LNCaP clone FGC (cell line): ENCODE measurements at regions not wholly inside any gene's neighbourhood (a gene's known extent, or its start where the extent isn't known, plus 50 kb on each side); places are given as distances from the start of the nearest gene placed in this dataset.

ENCODE experiments used
- DNase-seq: peaks from one replicate; pipeline ENCODE4 v3.0.0-alpha.2; 2011; ENCODE audit warnings: low read depth
- H3K4me3 ChIP-seq: 2 replicates; pipeline ENCODE4 v1.5.1; 2011; ENCODE audit warnings: mild to moderate bottlenecking, low read depth, low read length, control low read depth
- TF ChIP-seq, protein P1 (sequence below): IDR thresholded peaks from 2 replicates; pipeline ENCODE4 v1.5.1; 2012; ENCODE audit warnings: mild to moderate bottlenecking; ENCODE audit not compliant: control insufficient read depth, insufficient read depth; ENCODE audit errors: extremely low read depth

- no peak overlapping the region for H3K4me3 ChIP-seq
- TF ChIP-seq, protein P1, sequence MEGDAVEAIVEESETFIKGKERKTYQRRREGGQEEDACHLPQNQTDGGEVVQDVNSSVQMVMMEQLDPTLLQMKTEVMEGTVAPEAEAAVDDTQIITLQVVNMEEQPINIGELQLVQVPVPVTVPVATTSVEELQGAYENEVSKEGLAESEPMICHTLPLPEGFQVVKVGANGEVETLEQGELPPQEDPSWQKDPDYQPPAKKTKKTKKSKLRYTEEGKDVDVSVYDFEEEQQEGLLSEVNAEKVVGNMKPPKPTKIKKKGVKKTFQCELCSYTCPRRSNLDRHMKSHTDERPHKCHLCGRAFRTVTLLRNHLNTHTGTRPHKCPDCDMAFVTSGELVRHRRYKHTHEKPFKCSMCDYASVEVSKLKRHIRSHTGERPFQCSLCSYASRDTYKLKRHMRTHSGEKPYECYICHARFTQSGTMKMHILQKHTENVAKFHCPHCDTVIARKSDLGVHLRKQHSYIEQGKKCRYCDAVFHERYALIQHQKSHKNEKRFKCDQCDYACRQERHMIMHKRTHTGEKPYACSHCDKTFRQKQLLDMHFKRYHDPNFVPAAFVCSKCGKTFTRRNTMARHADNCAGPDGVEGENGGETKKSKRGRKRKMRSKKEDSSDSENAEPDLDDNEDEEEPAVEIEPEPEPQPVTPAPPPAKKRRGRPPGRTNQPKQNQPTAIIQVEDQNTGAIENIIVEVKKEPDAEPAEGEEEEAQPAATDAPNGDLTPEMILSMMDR: no peak
- DNase-seq: no peak
These were observed 380.7 kb downstream of the RBM43 start for GRCh38 chr2:150880986-150881385.

GRCh38 chr2:150878356-150878755 is 383.3 kb downstream of the RBM43 start:
- no peak for DNase-seq
- TF ChIP-seq, protein P1: no peak
- no peak overlapping the region for H3K4me3 ChIP-seq

DNA sequence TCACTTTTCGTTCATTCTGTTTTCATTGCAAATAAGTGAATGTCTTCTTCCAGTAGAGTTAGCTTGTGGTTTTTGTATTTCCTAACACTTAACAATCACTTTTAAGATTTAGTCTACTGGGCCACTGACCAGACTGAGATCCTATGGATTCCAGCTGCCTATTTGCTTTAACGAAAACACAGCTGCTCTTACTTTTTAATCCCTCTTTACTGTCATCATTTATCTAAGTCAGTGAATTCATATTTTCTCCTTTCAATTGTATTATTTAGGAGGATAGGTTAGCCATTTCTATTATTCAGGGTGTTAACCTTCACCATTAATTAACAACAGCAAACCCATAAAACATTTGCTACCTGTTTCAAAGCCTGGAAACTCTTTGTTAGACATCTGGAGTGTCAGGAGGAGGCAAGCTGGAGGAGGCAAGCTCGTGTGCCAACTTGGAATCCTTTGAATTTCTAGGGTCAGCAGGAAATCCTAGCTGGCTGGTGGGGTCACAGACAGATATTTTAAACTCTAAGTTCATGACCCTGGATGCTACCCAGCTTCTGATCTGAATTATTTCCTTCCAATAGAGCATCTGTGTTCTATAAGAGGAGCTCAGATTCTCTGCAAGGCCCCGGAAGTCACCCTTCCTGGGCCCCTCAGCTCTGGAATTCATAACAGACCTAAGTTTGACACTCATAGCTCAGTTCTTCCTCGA is 385.3 kb downstream of the RBM43 start:
- H3K4me3 ChIP-seq: no peak overlapping the region
- no peak for DNase-seq
- TF ChIP-seq, protein P1: no peak

- DNase-seq: no peak
- TF ChIP-seq, protein P1: no peak
- H3K4me3 ChIP-seq: no peak overlapping the region
These were observed 385.9 kb upstream of the RND3 start for GRCh38 chr2:150873396-150873772.

DNA sequence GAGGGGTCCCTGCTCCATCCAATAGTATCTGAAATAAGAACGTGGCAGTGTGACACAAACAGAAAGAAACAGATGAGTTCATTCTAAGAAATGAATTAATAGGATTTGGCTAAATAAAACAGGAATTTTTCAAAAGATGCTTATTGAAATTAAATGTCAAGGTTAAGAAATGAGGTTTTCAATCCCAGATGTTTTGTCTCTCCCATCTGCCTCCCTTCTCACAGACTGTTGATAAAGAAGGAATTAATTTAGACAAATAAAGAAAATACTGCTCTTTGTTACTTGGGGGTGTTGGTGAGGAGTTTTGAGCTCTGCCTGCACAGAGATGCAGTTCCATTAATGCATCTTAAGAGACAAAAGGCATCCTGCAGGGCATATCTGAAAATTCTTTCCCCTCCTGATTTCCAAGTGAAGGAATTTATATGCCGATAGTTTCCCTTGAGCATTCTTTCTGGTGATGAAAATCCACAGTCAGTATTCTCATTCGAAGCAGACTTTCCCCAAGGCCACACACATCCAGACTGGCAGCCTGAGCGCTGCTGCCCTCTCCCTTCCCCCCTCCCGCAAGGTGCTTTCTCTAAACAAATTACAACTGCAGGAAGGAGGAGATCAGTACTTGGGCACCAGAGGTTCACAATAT is 385.4 kb upstream of the RND3 start:
- TF ChIP-seq, protein P1: no peak
- DNase-seq: no peak
- no peak overlapping the region for H3K4me3 ChIP-seq

GRCh38 chr2:150866431-150866830 is 379.0 kb upstream of the RND3 start:
- TF ChIP-seq, protein P1: no peak
- H3K4me3 ChIP-seq: no peak overlapping the region
- DNase-seq: no peak

DNA sequence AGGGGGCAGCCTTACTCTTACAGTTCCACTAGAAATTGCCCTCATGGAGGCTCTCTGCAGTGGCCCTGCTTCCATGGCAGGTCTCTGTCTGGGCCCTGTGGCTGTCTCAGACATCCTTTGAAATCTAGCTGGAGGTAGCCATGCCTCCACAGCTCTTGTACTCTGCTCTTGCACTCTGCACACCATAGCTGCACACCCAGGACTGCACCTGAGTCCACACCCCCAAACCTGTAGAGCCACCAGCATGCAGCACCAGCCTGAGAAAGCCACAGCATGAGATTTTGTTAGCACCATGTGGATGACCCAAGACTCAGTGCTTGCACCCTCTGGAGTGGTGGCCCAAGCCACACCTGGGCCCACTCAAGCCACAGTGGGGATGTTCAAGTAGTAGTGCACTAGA is 376.2 kb upstream of the RND3 start:
- TF ChIP-seq, protein P1: no peak

More for the DNA sequence above, 376.2 kb upstream of the RND3 start:
- DNase-seq: no peak
- H3K4me3 ChIP-seq: no peak overlapping the region
